GM18517 (cell line): ENCODE measurements at regions not wholly inside any gene's neighbourhood (a gene's known extent, or its start where the extent isn't known, plus 50 kb on each side); places are given as distances from the start of the nearest gene placed in this dataset.
"Not testable (repeated sequence)": the region's sequence is repeated elsewhere in the genome, so short reads cannot be mapped to it uniquely, and the experiment has no call there.

ENCODE experiments used
- ATAC-seq: cut with Tn5 transposase; IDR thresholded peaks from one replicate; pipeline ENCODE4 v1.9.1; 2021; ENCODE audit warnings: mild to moderate bottlenecking, moderate library complexity; ENCODE audit not compliant: unreplicated experiment

DNA sequence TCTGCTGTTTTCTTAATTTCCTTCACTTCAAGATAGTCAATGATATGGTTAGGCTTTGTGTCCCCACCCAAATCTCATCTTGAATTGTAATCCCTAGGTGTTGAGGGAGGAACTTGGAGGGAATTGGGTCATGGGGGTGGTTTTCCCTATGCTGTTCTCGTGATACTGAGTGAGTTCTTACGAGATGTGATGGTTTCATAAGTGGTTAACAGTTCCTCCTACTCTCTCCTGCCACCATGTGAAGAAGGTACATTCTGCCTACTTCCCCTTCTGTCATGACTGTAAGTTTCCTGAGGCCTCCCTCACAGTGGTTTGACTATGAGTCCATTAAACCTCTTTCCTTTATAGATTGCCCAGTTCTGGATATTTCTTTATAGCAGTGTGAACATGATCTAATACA lies 74.0 kb upstream of the SAMSN1 start:
- ATAC-seq = no peak

DNA sequence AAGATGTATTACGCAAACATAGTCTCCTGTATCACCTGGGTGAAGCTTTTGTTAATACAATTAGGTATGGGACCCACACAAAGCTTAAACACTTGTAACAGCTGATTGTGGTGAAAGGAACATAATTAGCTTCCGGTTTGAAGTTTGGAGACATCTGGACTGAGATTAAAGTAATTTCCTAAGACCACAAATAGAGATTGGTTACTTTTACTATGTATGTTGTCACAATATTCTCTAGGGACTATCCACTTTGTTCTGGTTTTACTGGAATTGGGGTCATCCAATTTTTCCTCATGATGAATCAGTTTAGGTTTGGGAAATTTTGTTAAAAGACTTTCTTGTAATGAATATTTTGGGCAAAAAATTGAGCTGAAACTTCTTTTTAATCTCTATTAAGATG lies 71.8 kb upstream of the SAMSN1 start:
- no peak for ATAC-seq

DNA sequence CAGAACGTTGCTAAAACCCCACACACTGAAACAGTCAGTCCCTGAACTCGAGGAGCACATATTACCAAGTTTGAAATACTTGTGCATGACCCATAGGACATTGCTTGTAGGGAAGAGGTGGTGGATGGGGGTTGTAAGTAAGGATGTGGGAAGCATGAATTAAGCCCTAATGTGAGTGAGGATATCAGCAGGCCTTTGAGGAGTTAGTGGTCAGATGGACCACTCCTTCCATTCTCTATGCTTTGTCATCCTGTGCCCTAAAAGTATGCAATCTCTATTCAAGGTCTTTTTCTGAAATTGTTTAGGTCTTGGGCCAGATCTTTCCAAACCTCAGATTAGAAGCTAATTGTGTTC lies 70.9 kb upstream of the SAMSN1 start:
- no peak for ATAC-seq

DNA sequence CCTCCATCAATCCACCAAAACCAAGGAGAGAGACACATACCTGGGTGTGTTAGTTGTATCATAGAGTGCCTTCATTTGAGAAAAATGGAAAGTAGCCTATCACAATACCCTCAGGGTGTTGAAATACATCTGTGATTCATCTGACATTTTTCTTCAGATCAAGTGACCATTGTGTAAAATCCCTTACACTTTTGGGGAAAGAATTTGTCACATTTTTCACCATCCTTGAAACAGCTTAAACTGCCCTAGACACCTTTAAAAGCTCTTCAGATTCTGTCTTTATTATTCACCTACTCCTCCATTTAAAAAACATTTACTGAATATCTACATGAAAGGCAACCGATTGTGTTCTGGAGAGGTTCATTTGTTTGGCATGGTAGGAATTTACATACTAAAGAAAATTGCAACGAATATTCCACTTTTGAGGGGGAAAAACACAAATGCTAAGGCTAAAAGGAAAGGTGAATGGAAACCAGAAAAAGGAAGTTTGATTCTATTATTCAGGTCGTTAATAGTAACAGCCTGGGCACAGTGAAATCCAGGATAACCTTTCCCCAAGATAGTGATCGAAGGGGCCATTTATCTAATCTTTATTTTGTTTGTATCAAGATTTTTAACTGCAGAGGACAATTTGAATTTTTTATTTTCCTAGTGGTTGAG lies 70.4 kb upstream of the SAMSN1 start:
- no peak for ATAC-seq

DNA sequence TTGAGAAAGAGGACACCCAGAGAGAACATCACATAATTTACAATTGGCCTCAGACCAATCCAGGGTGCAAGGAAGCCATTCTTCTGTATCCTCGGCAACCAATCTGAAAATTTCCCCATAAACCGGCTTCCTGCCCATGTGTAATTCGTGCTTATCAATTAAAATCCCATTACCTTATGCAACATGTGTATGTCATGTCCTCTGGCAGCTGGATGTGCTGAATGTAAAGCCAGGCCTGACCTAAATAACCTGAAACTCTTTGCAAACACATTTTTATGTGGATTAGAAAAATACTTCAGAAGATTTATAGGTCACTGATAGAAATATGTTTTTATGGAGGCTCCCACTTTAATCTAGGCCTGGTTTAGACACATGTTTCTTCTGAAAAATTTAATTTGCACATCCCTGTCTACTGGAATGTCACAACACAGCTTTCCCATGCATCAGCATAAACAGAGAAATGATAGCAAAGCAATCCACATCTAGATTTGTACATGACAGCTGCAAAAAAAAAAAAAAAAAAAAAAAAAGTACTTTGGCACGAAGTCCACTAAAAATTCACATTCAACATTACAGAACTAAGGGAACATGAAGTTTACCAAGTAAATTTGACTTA lies 69.4 kb upstream of the SAMSN1 start:
- no peak for ATAC-seq

DNA sequence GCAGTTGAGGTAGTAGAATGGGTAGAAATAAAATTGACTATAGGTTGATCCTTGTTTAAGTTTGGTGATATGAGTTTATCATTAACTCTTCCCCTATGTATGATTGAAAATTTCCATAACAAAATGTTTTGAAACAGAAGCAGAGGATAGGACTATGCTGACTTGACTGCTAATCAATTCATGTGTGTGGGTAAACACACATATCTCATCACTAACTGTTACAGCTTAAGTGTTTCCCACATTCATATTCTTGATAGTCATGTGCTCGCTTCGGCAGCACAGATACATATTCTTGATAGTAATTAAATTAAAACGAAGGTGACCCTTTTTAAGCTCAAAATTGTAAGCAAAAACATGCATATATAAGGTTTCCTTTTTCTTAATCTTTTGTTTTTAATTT lies 68.2 kb upstream of the SAMSN1 start:
- no peak for ATAC-seq

DNA sequence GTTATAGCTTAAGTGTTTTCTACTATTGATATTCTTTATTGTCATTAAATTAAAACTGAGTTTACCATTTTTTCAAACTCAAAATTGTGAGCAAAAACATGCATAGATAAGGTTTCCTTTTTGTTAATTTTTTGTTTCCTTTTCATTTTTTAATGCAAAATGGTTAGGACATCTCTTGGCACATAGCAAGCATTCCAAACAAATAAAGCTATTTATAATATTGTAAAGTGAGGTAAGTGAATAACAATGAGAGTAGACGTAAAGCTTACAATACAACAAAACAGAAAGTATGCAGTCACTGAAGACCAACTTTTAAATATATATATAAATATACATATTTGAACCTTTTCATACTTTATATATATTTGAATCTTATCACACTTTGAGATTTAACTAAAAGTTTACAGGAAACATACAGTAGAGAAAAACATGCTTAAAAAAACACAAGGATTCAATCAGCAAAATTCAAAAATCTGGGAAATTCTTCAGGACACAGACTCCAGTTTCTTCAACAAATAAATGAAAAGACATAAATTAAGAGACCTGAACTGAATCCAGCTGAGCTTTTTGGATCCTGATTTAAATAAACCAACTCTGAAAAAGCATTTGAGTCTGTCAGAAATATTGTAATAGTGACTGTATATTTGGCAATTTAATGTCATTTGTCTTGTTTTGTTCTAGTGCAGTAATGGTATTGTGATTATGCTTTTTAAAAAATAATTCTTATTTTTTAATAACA lies 67.5 kb upstream of the SAMSN1 start:
- no peak for ATAC-seq

DNA sequence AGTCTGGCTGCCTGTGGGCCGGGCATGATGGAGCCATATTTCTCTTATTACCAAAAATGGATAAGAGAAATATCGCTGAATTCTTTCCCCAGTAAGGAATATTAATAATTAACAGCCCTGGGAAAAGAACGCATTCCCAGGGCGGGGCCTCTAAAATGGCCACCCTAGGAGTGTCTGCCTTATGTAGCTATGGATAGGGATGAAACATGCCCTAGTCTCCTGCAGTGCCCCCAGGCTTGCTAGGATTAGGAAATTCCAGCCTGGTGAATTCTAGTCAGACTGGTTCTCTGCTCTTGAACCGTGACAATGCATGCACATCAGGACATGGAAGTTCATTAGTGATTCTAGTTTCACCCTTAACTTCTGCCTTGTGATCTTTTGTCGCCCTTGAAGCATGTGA lies 64.0 kb upstream of the SAMSN1 start:
- not testable (repeated sequence) for ATAC-seq

DNA sequence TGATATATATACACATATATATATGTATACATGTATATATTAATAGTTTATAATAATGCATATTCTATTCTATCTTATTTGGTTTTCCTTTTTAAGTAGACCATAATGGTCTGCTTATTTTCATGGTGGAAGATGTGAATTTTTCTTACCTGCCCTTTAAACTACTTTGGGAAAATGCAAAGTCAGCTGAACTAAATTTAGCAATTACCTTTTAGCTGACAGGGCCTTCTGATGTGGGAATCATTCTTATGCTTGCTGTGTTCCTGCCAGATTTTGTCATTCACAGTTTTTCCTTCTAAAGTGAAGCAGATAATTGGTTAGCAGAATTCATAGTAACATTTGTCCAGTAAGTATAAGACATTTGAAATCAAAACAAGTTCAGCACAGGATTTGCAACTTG lies 63.2 kb upstream of the SAMSN1 start:
- ATAC-seq = no peak

DNA sequence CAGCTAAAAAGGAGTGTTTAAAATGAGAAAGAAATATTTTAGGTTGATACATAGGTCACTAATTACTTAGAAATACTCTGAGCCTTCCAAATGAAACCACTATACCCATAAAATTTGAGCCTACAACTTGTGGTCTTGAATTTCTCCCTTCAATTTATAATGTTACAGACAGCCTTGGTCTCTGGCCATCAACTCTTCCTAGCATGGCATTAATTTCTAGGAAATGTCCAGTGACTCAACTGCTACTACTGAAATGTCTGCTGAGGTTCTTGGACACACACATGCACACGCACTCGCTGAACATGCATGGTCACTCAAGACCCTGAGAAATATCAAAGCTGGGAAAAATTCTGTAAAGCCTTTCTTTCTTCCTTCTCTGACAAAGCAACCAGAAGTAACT lies 61.1 kb upstream of the SAMSN1 start:
- ATAC-seq = no peak

DNA sequence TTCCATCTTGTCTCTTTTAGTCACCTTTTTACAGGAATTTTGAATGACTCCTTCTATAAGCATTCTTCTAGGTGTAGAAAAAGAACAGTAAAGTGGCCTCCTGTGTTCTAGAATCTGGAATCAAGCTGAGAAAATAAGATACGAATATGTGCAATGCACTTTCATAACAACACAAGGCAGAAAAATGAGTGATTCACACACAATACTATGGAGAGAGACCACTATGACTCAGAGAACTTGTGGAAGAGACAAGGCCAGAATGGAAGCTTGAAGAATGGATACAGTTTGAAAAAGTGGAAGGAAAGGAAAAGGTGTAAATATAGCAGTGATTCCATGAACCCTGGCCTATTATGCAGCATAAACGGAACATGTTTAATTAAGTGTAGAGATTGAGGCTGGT lies 57.1 kb upstream of the SAMSN1 start:
- ATAC-seq = no peak

DNA sequence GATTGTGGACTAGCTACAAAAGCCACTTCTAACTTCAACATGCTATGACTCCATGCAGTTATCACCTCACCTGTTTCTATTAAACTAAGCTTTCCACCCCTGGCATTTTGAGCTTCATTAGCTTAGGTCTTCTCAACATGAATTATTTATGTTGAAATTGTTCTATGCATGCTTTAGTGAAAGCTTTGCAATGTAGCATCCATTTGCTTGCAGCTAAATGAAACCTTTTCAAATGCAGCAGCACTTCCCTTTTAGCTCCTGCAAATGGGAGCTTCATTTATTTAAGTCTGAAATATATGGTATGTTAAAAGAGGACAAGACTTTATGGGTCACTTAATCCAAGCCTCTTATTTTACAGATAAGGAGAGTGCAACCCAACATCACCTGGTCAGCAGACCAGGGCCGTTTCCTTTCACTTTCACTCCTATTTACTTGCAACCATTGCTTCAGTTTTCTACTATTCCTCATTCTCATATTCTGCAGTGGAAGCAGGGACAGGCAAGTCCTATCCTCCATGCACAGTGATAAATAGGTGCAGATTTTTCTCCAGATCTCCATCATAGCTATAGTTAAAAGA lies 56.4 kb upstream of the SAMSN1 start:
- ATAC-seq = no peak

DNA sequence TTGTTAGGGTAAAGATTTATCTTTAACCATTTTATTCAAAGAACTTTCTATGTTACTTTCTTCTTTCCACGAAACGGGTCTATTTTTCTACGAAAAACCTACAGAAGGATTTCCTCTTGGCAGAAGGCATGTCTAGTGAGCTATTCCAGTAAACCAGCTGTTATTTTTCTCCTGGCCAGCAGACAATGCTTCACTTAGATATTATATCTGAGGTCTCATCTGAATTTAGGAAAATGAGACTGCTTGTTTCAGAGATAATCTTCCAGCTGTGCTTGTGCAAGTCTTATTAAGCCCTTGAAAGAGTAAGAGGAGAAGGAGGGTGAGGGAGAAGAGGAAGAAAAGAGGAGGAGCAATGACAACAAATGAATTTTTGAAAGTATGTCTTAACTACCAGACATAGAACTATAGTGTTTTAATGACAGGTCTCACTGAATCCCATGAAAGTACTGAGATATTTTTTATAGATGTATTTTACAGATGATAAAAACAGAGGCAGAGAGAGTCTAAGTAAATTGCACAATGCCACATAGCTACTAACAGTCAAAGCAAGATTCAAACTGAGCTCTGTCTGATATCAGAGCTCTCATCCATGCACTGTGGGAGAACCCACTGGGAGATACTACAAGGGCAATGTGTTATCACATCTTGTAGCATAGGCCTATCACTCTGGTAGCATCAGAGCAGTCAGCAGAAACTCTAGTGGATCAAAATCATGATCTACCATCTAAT lies 54.6 kb upstream of the SAMSN1 start:
- no peak for ATAC-seq

DNA sequence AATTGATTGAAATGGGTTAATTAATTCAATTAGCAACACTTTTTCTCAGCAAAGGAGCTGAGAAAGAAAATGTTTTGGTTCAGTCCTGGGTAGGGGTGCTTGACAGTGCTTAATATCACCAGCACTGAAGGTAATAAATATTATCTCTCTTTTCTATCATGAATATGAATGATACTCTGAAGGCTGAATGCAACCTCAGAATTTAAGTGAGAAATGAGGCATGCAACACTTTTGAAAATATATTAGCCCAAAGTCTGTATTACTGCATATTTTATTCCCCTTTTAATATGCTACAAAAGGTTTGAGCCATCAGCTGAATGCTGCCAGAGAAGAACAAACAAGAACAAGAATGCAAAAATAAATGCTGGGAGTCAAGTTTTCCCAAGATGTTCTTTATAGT lies 52.0 kb upstream of the SAMSN1 start:
- no peak for ATAC-seq
